ENCODE measurements at regions not wholly inside any gene's neighbourhood (a gene's known extent, or its start where the extent isn't known, plus 50 kb on each side); places are given as distances from the start of the nearest gene placed in this dataset.
A peak's percentile ranks its signal among the peaks of the same experiment; 100 is the strongest.

- DNase-seq (ENCODE audit: low spot score), result no peak
Measured at GRCh38 chr5:57795203-57795602, 312.6 kb upstream of the ACTBL2 start.

GRCh38 chr5:57791875-57792274 lies 309.3 kb upstream of the ACTBL2 start:
- no peak for DNase-seq (ENCODE audit: low spot score)

- no peak for DNase-seq (ENCODE audit: low spot score)
Measured at GRCh38 chr5:57785946-57786345, 303.3 kb upstream of the ACTBL2 start.

- no peak for DNase-seq (ENCODE audit: low spot score)
Measured at GRCh38 chr5:57784121-57784520, 301.5 kb upstream of the ACTBL2 start.

- no peak for DNase-seq (ENCODE audit: low spot score)
Measured at GRCh38 chr5:57783693-57784092, 301.1 kb upstream of the ACTBL2 start.

- no peak for DNase-seq (ENCODE audit: low spot score)
Measured at GRCh38 chr5:57780961-57781325, 298.3 kb upstream of the ACTBL2 start.

- DNase-seq (ENCODE audit: low spot score), result no peak
Measured at GRCh38 chr5:57780306-57780960, 297.8 kb upstream of the ACTBL2 start.

- DNase-seq (ENCODE audit: low spot score), result peak; percentile 73
Measured at GRCh38 chr5:57779383-57780223, 297.0 kb upstream of the ACTBL2 start.

GRCh38 chr5:57778501-57779091 lies 296.0 kb upstream of the ACTBL2 start:
- DNase-seq (ENCODE audit: low spot score), result no peak

GRCh38 chr5:57777174-57777581 lies 294.6 kb upstream of the ACTBL2 start:
- no peak for DNase-seq (ENCODE audit: low spot score)

GRCh38 chr5:57776035-57776434 lies 293.4 kb upstream of the ACTBL2 start:
- no peak for DNase-seq (ENCODE audit: low spot score)

GRCh38 chr5:57774439-57774838 lies 291.8 kb upstream of the ACTBL2 start:
- DNase-seq (ENCODE audit: low spot score), result no peak

- no peak for DNase-seq (ENCODE audit: low spot score)
Measured at GRCh38 chr5:57772512-57772911, 289.9 kb upstream of the ACTBL2 start.

- DNase-seq (ENCODE audit: low spot score), result no peak
Measured at GRCh38 chr5:57770039-57770438, 287.4 kb upstream of the ACTBL2 start.

- DNase-seq (ENCODE audit: low spot score), result no peak
Measured at GRCh38 chr5:57768745-57769144, 286.1 kb upstream of the ACTBL2 start.

- no peak for DNase-seq (ENCODE audit: low spot score)
Measured at GRCh38 chr5:57764479-57765089, 282.0 kb upstream of the ACTBL2 start.

- no peak for DNase-seq (ENCODE audit: low spot score)
Measured at GRCh38 chr5:57761513-57761912, 278.9 kb upstream of the ACTBL2 start.

GRCh38 chr5:57754616-57755015 lies 272.0 kb upstream of the ACTBL2 start:
- DNase-seq (ENCODE audit: low spot score), result no peak

GRCh38 chr5:57753446-57753845 lies 270.8 kb upstream of the ACTBL2 start:
- no peak for DNase-seq (ENCODE audit: low spot score)

- no peak for DNase-seq (ENCODE audit: low spot score)
Measured at GRCh38 chr5:57751710-57752109, 269.1 kb upstream of the ACTBL2 start.

- no peak for DNase-seq (ENCODE audit: low spot score)
Measured at GRCh38 chr5:57750891-57751290, 268.3 kb upstream of the ACTBL2 start.

- DNase-seq (ENCODE audit: low spot score), result no peak
Measured at GRCh38 chr5:57750282-57750681, 267.7 kb upstream of the ACTBL2 start.

- no peak for DNase-seq (ENCODE audit: low spot score)
Measured at GRCh38 chr5:57749396-57749795, 266.8 kb upstream of the ACTBL2 start.

Measured in globus pallidus (tissue), 1 donor.